AG10803 (cell line): ENCODE measurements at regions not wholly inside any gene's neighbourhood (a gene's known extent, or its start where the extent isn't known, plus 50 kb on each side); places are given as distances from the start of the nearest gene placed in this dataset.

ENCODE experiments used
- DNase-seq: peaks from one replicate; pipeline ENCODE4 v3.0.0; 2010; ENCODE audit warnings: low read depth
- H3K4me3 ChIP-seq: 2 replicates; pipeline ENCODE4 v1.5.1; 2011; ENCODE audit warnings: mild to moderate bottlenecking, low read length, control low read depth
- TF ChIP-seq, protein P1 (sequence below): conservative IDR thresholded peaks from 2 replicates; pipeline ENCODE4 v1.5.1; 2011; ENCODE audit warnings: mild to moderate bottlenecking, low read length, control low read depth, inconsistent platforms

DNA sequence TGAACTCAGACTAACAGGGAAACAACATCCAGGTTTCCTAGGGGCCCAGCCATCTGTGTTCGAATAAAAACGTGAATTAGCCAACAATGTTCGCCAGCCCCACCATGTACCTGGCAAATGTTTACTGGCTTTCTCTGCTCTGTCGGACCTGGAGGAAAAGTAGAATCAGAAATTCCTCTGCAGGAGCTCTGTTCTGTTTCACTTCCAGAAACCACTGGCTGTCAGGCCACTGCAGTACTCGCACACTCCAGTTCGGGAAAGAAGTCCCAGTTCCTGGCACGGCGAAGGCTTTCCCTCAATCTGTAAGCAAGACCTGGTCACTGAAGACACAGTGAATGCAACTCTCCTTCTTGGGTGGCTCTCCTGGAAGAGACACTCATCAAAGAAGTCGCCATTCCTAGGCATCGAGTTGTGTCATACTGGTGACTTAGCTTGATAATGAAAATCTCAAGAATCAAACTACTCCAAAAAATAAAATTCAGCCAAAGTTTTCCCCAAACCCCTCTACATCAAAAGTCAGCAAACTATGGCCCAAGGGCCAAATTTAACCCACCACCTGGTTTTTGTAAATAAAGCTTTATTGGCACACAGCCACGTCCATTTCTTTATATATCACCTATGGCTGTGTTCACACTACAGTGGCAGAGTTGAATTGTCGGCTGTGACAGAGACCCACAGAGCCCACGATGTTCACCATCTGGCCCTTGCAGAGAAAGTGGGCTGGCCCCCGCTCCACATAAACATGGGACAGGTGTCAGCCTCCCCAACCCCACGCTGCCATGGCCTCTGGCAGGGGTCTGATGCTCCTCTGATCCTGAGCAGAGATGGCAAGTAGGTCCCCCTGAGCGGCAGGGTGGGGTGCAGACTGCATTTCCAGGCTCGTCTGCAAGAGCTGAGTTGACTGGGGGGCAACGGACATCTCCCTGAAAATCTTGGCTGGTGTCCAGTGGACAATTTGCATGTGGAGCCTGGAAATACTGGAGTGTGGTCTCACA lies 189.2 kb upstream of the DIO3 start:
- no peak overlapping the region for H3K4me3 ChIP-seq
- TF ChIP-seq, protein P1, sequence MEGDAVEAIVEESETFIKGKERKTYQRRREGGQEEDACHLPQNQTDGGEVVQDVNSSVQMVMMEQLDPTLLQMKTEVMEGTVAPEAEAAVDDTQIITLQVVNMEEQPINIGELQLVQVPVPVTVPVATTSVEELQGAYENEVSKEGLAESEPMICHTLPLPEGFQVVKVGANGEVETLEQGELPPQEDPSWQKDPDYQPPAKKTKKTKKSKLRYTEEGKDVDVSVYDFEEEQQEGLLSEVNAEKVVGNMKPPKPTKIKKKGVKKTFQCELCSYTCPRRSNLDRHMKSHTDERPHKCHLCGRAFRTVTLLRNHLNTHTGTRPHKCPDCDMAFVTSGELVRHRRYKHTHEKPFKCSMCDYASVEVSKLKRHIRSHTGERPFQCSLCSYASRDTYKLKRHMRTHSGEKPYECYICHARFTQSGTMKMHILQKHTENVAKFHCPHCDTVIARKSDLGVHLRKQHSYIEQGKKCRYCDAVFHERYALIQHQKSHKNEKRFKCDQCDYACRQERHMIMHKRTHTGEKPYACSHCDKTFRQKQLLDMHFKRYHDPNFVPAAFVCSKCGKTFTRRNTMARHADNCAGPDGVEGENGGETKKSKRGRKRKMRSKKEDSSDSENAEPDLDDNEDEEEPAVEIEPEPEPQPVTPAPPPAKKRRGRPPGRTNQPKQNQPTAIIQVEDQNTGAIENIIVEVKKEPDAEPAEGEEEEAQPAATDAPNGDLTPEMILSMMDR: no peak
- no peak for DNase-seq

GRCh38 chr14:101372894-101373620 lies 188.2 kb upstream of the DIO3 start:
- TF ChIP-seq, protein P1: no peak
- H3K4me3 ChIP-seq: no peak overlapping the region
- no peak for DNase-seq

GRCh38 chr14:101373690-101374295 lies 187.5 kb upstream of the DIO3 start:
- no peak for DNase-seq
- no peak overlapping the region for H3K4me3 ChIP-seq
- TF ChIP-seq, protein P1: no peak

- DNase-seq: no peak
- H3K4me3 ChIP-seq: no peak overlapping the region
- TF ChIP-seq, protein P1: no peak
Measured at GRCh38 chr14:101374373-101375338, 186.6 kb upstream of the DIO3 start.

DNA sequence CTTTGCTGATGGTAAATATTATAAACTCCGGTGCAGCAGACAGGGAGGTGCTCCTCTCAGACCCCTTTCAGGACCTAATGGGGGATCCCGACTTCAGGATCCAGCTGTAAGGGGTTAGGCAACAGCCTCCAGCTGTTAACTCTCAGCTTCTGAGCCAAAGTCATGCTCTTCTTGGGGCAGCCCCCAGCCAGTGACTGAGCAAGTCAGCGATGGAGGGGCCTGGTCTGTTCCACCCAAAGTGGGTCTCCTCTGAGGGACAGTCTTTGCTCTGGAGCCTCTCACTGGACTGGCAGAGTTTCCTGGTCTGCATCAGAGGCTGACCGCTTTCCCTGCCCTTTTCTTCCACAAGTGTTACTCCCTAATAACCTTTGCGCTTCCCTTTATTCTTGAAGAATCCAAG lies 184.2 kb upstream of the DIO3 start:
- TF ChIP-seq, protein P1: no peak
- DNase-seq: no peak
- no peak overlapping the region for H3K4me3 ChIP-seq

- TF ChIP-seq, protein P1: no peak
- no peak overlapping the region for H3K4me3 ChIP-seq
- no peak for DNase-seq
Measured at GRCh38 chr14:101379842-101380241, 181.5 kb upstream of the DIO3 start.
